Type B pancreatic cell (in vitro differentiated cells): ENCODE measurements at regions not wholly inside any gene's neighbourhood (a gene's known extent, or its start where the extent isn't known, plus 50 kb on each side); places are given as distances from the start of the nearest gene placed in this dataset.

Source experiments
- DNase-seq: peaks from one replicate; pipeline ENCODE4 v3.0.0; 2021; ENCODE audit warnings: mixed read lengths; ENCODE audit not compliant: unreplicated experiment; ENCODE audit errors: extremely low spot score
- H3K27ac Mint-ChIP-seq: 2 replicates; pipeline ENCODE4 v1.8.0; 2021; ENCODE audit warnings: mild to moderate bottlenecking, mixed read lengths
- H3K27me3 Mint-ChIP-seq: 2 replicates; pipeline ENCODE4 v1.8.0; 2021; ENCODE audit warnings: mixed read lengths
- H3K36me3 Mint-ChIP-seq: 2 replicates; pipeline ENCODE4 v1.8.0; 2021; ENCODE audit warnings: mixed read lengths
- H3K4me1 Mint-ChIP-seq: one replicate; pipeline ENCODE4 v1.8.0; 2021; ENCODE audit warnings: mixed read lengths; ENCODE audit not compliant: unreplicated experiment
- H3K4me3 Mint-ChIP-seq: 2 replicates; pipeline ENCODE4 v1.8.0; 2021; ENCODE audit warnings: mild to moderate bottlenecking, mixed read lengths
- H3K9me3 Mint-ChIP-seq: 2 replicates; pipeline ENCODE4 v1.8.0; 2021; ENCODE audit warnings: mixed read lengths
- CTCF ChIP-seq: fragments of 200-600 bp; sonication (generic); conservative IDR thresholded peaks from 2 replicates; pipeline ENCODE4 v1.5.0; 2021; ENCODE audit warnings: antibody characterized with exemption, mild to moderate bottlenecking

DNA sequence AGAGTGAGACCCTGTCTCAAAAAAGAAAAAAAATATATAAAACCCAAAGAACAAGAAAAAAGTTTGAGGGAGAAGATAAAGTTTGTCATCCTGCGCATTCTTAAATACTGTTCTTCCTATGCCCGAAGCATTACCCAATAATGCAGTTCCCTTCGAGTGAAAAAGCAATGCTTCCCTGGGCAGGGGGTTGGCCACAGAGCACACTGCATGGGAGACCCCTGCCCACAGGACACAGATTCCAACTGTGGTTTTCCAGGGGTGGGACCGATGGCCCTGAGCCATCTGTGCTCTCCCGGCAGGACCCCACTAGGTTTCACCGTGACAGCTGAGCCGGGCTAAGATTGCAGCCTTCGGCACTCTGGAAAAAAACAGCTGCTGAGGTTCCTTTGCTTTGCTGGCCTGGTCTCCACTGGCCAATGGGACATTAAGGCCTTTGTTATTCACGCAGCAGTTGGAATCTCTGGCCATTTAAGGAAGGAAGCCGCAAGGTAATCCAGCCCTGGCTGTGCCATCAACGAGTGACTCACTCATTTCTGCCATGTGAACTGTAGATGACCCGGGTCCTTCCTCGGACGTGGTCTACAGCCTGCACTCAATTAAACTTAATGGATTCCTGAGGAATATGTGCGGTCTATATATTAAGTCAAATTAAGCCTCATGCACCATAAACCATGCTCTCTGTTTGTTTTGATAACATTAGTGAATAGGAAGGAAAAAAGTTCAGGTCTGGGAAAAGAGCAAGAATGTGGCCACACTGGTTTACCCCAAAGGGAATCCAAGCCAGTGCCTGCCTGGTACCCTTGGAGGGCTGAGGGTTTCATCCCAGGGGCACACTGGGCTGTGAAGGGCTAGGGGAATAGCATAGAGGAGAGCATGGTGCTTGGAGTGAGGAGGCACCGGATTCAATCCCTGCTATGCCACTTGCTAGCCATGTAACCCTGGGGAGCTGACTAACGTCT lies 163.2 kb downstream of the ZBTB18 start:
- Mint-ChIP-seq H3K36me3 (no peaks in the 10 kb centered on the region), H3K9me3 (no peaks in the 10 kb centered on the region), H3K4me1 (peaks cover 8% of the 10 kb centered on the region), H3K27me3 (peaks cover 2% of the 10 kb centered on the region), H3K27ac (no peak overlapping the region), H3K4me3 (no peak overlapping the region)
- no peak for TF ChIP-seq CTCF
- DNase-seq: no peak

DNA sequence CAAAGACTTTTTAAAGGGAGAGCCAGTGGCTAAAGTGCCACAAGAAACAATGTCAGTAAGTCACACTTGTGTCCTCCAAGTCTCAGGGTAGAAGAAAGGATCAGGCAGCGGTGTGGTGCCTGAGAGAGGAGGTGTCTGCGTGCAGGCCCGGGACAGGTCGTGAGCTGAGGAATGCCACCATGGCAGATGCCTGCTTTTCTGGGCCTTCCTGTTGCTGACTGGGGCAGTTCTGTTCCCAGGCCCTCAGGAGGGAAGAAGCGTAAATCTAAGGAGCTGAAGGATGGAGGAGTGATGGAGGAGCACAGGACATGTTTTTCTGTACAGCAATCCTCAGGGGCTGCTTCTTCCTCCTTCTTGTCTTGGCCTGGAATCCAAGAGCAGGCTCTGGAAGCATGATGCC lies 165.8 kb downstream of the ZBTB18 start:
- DNase-seq: no peak
- Mint-ChIP-seq H3K27ac (no peak overlapping the region), H3K36me3 (no peaks in the 10 kb centered on the region), H3K4me3 (no peak overlapping the region), H3K4me1 (peaks cover 8% of the 10 kb centered on the region), H3K9me3 (no peaks in the 10 kb centered on the region), H3K27me3 (peaks cover 10% of the 10 kb centered on the region)
- no peak for TF ChIP-seq CTCF

- Mint-ChIP-seq H3K4me3 (no peak overlapping the region), H3K9me3 (no peaks in the 10 kb centered on the region), H3K27ac (no peak overlapping the region), H3K36me3 (no peaks in the 10 kb centered on the region), H3K27me3 (peaks cover 10% of the 10 kb centered on the region), H3K4me1 (peaks cover 8% of the 10 kb centered on the region)
- TF ChIP-seq CTCF: no peak
- no peak for DNase-seq
These were observed 166.6 kb downstream of the ZBTB18 start for GRCh38 chr1:244217711-244218110.

DNA sequence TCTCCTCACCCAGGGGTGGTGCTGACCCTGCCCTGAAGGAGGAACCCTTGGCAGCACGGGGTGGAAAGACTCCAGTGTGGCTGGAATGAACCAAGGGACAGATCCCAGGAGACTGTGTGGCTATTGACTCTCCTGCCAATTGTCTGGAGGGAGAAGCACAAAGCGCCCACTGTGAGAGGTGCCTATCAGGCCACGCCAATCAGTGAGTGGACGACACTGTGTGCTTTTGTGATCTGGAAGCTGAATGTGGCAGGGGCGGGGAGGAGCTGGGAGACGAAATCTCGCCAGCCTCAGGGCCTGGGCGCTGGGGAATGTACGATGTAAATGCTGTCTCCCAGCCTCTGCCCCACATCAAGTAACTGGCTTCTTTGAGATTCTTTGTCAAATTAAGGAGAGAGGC lies 167.1 kb downstream of the ZBTB18 start:
- DNase-seq: no peak
- Mint-ChIP-seq H3K36me3 (no peaks in the 10 kb centered on the region), H3K4me3 (no peak overlapping the region), H3K27me3 (peaks cover 10% of the 10 kb centered on the region), H3K27ac (no peak overlapping the region), H3K4me1 (peaks cover 8% of the 10 kb centered on the region), H3K9me3 (no peaks in the 10 kb centered on the region)
- no peak for TF ChIP-seq CTCF

DNA sequence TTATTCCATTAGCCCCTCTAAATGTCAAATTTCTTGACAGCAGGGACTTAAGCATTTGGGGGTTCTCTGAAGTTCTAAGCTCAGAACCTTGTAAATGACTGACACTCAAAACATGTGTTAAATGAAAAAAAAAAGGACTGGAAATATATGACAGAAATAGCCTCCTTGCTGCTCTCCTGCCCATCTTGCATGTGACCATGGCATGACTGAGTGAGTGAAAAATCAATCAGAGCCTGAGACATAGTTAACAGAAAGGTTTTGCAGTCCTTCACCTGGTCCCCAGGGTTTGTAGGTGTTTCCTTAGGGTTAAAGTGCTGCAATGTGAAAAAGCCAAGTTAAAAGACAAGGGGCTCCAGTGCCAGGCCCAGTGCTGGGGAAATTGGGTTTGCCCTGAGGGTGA lies 168.1 kb downstream of the ZBTB18 start:
- no peak for DNase-seq
- H3K36me3 Mint-ChIP-seq: no peaks in the 10 kb centered on the region
- peaks cover 6% of the 10 kb centered on the region for H3K4me1 Mint-ChIP-seq
- no peaks in the 10 kb centered on the region for H3K9me3 Mint-ChIP-seq
- H3K4me3 Mint-ChIP-seq: no peak overlapping the region
- peaks cover 10% of the 10 kb centered on the region for H3K27me3 Mint-ChIP-seq
- no peak overlapping the region for H3K27ac Mint-ChIP-seq
- TF ChIP-seq CTCF: no peak
